ENCODE measurements at regions not wholly inside any gene's neighbourhood (a gene's known extent, or its start where the extent isn't known, plus 50 kb on each side); places are given as distances from the start of the nearest gene placed in this dataset.

DNA sequence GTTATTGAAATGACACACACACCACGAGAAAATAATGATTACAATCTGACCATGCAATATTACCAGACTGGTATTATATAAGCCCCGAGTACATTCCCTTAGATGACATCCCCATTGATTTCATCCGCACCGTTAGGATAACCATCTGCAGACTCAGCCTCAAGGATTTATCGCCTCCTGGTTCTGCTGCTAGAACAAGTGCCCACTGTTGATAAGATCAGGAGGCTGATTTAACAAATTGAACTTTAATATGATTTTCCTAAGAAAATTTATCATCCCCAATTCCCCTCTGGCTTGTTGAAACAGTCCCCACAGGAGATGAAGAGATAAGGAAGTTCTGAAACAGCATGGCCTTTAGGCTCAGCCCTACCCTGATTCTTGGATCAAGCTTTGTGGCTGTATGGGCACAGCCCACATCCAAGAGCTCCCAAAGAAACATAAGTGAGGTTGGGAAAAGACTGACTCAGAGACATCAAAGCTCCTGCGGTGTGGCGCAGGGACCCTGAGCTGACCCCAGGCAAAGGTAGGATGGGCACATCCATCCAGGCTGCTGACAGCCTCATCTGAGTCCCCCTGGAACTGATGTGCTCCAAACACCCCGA lies 59.2 kb upstream of the CHCHD3 start:
- TF ChIP-seq POLR2AphosphoS5 (IDR thresholded peaks at IDR 0.05; ENCODE audit: low read depth, low read length), result peak; percentile 65; the same call in 1 of the 2 replicates
- TF ChIP-seq, protein P1, sequence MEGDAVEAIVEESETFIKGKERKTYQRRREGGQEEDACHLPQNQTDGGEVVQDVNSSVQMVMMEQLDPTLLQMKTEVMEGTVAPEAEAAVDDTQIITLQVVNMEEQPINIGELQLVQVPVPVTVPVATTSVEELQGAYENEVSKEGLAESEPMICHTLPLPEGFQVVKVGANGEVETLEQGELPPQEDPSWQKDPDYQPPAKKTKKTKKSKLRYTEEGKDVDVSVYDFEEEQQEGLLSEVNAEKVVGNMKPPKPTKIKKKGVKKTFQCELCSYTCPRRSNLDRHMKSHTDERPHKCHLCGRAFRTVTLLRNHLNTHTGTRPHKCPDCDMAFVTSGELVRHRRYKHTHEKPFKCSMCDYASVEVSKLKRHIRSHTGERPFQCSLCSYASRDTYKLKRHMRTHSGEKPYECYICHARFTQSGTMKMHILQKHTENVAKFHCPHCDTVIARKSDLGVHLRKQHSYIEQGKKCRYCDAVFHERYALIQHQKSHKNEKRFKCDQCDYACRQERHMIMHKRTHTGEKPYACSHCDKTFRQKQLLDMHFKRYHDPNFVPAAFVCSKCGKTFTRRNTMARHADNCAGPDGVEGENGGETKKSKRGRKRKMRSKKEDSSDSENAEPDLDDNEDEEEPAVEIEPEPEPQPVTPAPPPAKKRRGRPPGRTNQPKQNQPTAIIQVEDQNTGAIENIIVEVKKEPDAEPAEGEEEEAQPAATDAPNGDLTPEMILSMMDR (IDR thresholded peaks at IDR 0.05), result no peak

Data from SK-N-SH (cell line).